Hematopoietic multipotent progenitor cell treated with erythropoietin and hydrocortisone succinate and interleukin-3 and kit ligand, for 4 days (in vitro differentiated cells): ENCODE measurements at regions not wholly inside any gene's neighbourhood (a gene's known extent, or its start where the extent isn't known, plus 50 kb on each side); places are given as distances from the start of the nearest gene placed in this dataset.

ENCODE experiments used
- DNase-seq: peaks from one replicate; pipeline ENCODE4 v3.0.0-alpha.2; 2015

DNA sequence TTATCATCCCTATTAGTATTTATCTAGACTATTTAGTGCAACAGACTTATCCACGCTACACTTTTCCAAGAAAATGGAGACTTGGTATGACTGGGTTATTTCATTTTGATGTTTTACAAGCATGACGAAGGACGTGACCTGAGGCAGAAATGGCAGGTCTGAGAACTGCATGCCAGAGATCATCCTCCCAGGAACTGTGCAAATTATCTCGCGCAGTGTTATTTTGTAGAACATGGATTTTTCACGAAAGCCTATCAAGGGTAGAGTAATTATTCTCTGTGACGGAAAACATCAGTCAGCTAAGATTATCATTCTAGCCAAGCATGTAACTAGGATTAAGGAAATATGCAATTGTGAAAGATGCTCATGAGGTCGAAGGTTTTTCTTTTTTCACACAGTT, 361.5 kb upstream of the AJAP1 start:
- DNase-seq: no peak

- DNase-seq: no peak
Measured at GRCh38 chr1:4298361-4299083, 355.9 kb upstream of the AJAP1 start.

- no peak for DNase-seq
Measured at GRCh38 chr1:4301007-4301406, 353.4 kb upstream of the AJAP1 start.

DNA sequence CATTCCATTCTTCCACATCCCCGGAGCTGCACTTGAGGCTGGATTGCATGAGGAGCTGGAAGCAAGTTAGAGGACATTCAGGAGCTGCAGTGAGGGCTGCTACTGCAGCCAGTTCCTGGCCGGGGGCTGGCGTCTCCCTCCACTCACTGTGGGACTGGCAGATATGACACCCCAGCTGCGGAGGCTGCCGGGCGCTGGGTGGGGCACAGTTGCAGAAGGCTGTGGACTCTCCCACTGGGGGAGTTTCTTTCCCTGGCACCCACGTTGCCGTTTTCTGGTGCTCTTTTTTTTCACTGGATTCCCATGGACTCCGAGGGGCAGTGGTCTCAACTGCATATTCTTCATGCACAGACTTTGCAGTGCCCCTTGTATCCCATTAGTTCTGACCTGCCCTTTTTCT, 351.1 kb upstream of the AJAP1 start:
- no peak for DNase-seq

- DNase-seq: no peak
Measured at GRCh38 chr1:4305526-4306301, 348.7 kb upstream of the AJAP1 start.

GRCh38 chr1:4306559-4307467, 347.6 kb upstream of the AJAP1 start:
- DNase-seq: no peak

DNA sequence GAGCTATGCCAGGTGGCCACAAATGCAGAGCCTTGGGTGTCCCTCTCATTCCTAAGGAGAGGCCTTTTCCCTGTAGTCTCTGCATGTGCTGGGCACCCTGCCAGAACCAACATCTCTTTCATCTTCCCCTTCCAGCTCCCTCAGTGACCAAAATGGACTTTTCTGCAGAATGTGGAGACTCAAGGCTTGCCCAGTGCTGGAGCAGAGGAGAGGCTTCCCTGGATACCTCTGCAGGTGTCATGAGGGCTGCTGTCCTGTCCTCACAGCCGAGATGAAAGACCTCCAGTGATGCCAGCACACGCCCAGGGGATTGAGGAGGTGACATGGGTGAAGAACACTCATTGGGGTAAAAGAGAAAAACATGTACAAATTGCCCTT, 347.0 kb upstream of the AJAP1 start:
- DNase-seq: no peak

DNA sequence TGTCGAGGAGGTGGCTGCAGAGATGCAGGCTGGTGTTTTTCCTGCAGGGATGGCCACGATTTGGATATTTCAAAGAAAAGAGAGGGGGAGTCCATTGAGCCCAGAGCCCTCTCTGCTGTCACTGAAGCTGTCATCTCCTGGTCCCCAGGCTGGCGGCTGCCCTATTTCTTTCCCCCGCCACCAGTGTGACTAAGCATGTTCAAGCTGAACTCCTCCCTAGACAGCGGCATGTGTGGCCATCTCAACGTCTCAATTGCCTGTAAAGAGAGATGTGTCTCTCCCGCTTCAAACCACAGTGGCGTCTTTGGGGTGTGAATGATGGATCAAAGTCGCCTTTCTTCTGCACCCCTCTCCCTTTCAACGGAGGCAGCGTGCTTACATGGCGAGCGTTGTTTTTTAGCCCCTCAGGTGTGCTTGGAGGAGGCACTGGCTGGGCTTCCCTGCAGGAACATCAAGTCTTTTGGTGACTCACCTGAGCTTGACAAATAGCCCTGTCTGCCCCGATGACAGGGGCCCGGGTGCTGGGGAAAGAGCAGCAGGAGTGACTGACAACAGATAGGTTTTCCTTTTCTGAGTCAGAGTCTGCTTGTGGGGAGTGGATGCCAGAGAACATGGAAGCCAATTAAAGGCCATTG, 346.4 kb upstream of the AJAP1 start:
- DNase-seq: no peak

- no peak for DNase-seq
Measured at GRCh38 chr1:4308806-4309205, 345.6 kb upstream of the AJAP1 start.

DNA sequence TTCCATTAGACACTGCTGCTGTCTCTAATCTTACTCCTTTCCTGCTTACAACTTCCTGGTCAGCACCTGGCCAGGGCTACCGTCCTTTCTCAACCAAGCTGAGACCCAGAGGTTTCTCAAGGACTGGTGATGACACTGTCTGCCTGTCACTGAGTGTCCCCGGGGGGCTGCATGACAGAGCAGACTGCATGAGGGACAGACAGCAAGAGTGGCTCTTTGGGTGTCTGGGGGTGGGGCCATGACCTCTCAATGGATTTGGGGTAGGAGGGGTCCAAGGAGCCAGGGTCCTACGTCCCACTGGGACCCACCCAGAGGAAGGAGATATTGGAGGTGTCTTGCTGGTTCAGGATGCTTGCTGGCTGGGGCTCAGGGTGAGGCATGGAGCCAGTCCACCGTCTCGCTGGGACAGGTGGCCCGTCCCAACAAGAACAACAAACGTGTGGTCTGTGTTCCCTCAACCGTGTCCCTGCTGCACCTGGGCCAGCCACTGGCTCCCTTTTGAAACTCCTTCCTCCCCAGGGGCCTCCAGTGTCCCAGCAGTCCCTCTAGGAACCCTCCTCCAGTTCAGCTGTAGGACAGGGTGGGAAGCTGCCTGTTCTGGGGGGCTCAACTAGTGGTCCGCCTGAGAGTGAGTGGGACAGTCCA, 344.6 kb upstream of the AJAP1 start:
- no peak for DNase-seq

DNA sequence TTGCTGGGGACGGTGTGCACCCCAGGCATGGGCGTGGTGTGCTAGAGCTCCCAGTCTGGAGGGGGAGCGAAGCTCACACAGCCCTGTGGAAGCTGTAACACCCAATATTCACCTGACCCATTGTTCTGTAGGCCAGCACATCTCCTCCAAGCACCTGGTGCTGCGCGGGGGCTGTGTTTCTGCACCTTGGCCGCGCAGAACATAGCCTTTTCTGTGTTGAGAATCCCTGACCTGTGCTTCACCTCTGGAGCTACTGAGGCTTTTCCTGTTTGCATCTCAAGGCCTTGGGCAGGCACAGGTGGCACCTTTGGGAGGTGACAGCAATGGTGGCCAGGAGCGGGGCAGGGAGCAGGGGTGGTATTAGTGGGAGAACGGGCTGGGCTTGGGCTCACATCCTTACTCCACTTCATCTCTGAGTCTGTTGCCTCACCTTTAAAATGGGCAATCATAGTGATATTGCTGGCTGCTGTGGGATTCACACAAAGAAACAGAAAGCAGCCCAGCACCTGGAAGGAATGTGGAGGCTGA, 343.9 kb upstream of the AJAP1 start:
- no peak for DNase-seq

GRCh38 chr1:4312024-4312423, 342.4 kb upstream of the AJAP1 start:
- DNase-seq: no peak

DNA sequence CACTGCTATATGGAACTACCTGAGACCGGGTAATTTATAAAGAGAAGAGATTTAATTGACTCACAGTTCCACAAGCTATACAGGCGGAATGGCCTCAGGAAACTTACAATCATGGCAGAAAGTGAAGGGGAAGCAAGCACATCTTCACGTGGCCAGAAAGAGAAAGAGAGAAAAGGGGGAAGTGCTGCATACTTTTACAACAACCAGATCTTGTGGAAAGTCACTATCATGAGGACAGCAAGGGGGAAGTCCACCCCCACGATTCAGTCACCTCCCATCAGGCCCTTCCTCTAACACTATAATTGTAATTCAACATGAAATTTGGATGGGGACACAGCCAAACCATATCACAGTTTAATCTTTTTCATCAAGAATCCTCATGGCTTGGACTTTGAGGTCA, 339.2 kb upstream of the AJAP1 start:
- no peak for DNase-seq

DNA sequence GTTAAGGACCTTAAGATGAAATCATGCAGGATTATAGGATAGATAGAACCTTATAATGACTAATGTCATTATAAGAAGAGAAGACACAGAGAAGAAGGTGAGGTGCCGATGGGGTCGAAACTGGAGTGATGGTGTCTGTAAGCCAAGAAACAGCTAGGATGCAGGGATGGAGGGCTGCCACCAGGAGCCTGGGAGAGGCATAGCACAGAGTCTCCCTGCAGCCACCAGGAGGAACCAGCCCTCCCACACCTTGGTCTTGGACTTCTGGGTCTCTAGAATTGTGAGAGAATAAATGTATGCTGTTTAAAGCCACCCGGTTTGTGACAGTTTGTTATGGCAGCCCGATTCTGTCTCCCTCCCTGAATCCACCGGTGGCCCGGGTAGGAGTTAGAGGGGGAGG, 337.2 kb upstream of the AJAP1 start:
- DNase-seq: no peak

DNA sequence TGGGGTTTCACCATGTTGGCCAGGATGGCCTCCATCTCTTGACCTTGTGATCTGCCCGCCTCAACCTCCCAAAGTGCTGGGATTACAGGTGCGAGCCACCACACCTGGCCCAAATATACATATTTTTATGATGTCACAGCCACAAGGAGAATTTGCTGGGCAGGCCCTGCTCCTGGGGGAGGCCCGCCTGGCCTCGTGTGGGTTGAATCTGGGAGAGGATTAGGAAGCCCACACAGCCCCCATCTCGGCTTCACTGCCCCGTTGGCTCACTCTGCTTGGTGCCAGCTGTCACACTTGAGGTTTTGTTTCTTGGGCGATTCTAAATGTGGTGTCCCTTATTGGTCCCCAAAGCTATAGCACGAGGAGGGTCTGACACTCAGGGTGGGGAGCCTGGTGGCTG, 335.7 kb upstream of the AJAP1 start:
- no peak for DNase-seq

DNA sequence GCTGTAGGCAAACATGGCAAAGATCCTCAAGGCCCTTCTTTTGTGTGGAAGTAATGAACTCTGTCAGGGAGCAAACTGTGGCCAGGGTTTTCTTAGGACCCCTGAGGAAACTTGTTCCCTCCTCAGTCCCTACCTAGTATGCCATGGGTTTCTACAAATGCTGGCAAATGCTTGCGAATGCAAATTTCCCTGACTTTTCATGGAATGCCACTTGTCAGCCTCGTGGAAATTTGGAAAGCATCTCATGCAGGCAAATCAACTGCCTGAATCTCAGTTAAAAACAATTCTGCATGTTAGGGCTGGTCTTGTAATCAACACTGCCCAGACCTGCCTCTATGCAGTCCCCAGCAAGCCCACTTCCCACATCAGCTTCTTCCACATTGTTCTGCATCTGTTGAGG, 334.9 kb upstream of the AJAP1 start:
- no peak for DNase-seq

- DNase-seq: peak; percentile 68
Measured at GRCh38 chr1:4322881-4323280, 331.5 kb upstream of the AJAP1 start.

GRCh38 chr1:4323309-4323708, 331.1 kb upstream of the AJAP1 start:
- no peak for DNase-seq

DNA sequence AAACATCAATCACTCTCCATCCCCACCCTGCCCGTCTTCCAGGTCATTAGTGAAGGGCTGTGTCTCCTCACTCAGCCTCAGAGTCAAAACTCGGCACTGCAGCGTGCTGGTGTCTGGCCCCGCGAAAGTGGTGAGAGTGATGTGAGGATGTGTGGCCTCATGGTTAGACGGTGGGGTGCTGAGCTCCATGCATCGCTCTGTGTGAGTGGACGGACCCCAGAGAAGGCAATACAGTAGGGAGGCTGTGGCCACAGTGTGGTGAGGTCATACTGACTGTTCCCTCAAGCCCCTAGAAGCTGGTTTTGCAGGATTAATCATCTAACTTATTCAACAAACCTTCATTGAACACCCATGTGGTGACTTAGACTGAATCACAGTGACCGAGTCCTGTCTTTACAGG, 329.9 kb upstream of the AJAP1 start:
- no peak for DNase-seq

DNA sequence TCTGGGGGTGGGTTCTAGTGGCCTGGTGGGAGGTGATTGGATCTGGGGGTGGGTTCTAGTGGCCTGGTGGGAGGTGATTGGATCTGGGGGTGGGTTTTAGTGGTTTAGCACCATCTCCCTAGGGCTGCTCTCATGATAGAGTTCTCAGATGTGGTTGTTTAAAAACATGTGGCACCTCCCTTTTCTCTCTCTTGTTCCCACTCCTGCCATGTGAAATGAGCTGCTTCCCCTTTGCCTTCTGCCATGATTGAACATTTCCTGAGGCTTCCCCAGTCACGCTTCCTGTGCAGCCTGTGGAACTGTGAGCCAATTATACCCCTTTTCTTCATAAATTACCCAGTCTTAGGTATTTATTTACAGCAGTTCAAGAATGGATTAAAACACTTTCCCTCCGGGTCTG, 327.3 kb upstream of the AJAP1 start:
- DNase-seq: peak; percentile 30

GRCh38 chr1:4328402-4329071, 325.9 kb upstream of the AJAP1 start:
- DNase-seq: peak; percentile 92
